ENCODE measurements at regions not wholly inside any gene's neighbourhood (a gene's known extent, or its start where the extent isn't known, plus 50 kb on each side); places are given as distances from the start of the nearest gene placed in this dataset.

DNA sequence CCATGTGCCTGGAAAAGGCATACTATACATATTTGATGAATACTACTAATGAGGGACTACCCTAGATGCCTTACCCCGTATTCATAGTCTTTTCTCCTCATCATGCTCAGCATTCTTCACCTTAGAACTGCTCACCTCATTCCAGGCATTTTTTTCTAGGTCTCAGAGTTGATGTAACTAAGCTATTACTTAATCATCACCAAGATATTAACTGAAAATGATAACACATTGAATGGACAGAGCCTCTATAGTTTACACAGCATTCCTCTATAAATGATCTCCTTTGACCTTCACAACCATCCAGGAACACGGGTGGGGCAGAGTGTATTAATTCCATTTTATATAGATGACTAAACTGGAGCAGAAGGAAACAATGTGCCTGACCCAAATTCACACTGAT lies 174.1 kb upstream of the DPH6 start:
- no peaks in the 10 kb centered on the region for H3K36me3 ChIP-seq (ENCODE audit: control insufficient read depth, insufficient read depth, low read length)
- no peak for DNase-seq (ENCODE audit: extremely low read depth, insufficient read length)
- no peak for TF ChIP-seq CTCF (IDR thresholded peaks at IDR 0.05; ENCODE audit: insufficient read depth, low read length, poor library complexity, severe bottlenecking)
- H3K27me3 ChIP-seq (replicated peaks; ENCODE audit: control insufficient read depth, insufficient read depth, low read length): no peaks in the 10 kb centered on the region
- H3K4me3 ChIP-seq (replicated peaks; ENCODE audit: low read depth, low read length): no peak overlapping the region

DNA sequence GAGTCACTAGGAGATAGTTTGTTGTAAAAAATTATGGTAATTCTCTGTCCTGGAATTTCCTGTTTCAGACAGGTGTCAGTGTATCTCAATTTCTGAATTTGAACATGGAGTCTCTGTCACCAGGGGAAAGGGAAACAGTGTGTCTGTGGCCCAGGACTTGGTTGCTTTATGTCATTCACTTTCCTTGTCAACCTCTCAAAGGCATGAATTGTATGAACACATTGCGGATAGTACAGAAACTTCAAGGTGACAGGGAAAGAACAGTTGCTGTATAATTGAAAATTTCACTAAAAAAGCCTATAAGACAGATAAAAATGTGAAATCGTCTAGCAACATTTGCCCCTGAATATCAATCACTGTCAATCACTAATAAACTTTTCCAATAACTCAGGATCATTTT lies 175.0 kb upstream of the DPH6 start:
- H3K27me3 ChIP-seq (replicated peaks; ENCODE audit: control insufficient read depth, insufficient read depth, low read length): no peaks in the 10 kb centered on the region
- no peak for DNase-seq (ENCODE audit: extremely low read depth, insufficient read length)
- no peak overlapping the region for H3K4me3 ChIP-seq (replicated peaks; ENCODE audit: low read depth, low read length)
- no peaks in the 10 kb centered on the region for H3K36me3 ChIP-seq (ENCODE audit: control insufficient read depth, insufficient read depth, low read length)
- no peak for TF ChIP-seq CTCF (IDR thresholded peaks at IDR 0.05; ENCODE audit: insufficient read depth, low read length, poor library complexity, severe bottlenecking)

- no peaks in the 10 kb centered on the region for H3K36me3 ChIP-seq (ENCODE audit: control insufficient read depth, insufficient read depth, low read length)
- no peak for DNase-seq (ENCODE audit: extremely low read depth, insufficient read length)
- no peak overlapping the region for H3K4me3 ChIP-seq (replicated peaks; ENCODE audit: low read depth, low read length)
- H3K27me3 ChIP-seq (replicated peaks; ENCODE audit: control insufficient read depth, insufficient read depth, low read length): no peaks in the 10 kb centered on the region
- no peak for TF ChIP-seq CTCF (IDR thresholded peaks at IDR 0.05; ENCODE audit: insufficient read depth, low read length, poor library complexity, severe bottlenecking)
Observed at GRCh38 chr15:35721751-35722150, 175.8 kb upstream of the DPH6 start.

DNA sequence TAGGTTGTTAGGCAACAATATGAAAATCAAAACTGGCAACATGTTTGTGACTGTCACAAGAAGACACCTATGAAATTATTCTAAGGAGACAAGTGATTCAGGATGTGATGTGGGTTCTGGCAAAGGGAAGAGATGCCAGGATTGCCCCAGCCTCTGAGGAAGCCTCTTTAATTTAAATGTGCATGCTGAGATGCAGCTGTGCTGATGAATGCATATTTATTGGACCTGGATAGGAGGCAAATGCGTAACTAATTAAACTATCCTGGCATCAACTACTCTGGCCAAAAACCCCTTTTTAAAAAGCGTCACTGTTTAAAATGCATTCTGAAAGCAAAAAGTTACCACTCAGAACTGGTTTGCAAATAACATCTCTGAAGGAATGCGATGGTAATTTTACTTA lies 176.5 kb upstream of the DPH6 start:
- no peak for TF ChIP-seq CTCF (IDR thresholded peaks at IDR 0.05; ENCODE audit: insufficient read depth, low read length, poor library complexity, severe bottlenecking)
- no peaks in the 10 kb centered on the region for H3K27me3 ChIP-seq (replicated peaks; ENCODE audit: control insufficient read depth, insufficient read depth, low read length)
- DNase-seq (ENCODE audit: extremely low read depth, insufficient read length): no peak
- H3K36me3 ChIP-seq (ENCODE audit: control insufficient read depth, insufficient read depth, low read length): no peaks in the 10 kb centered on the region
- H3K4me3 ChIP-seq (replicated peaks; ENCODE audit: low read depth, low read length): no peak overlapping the region

- Histone ChIP-seq H3K36me3 (ENCODE audit: control insufficient read depth, insufficient read depth, low read length) (no peaks in the 10 kb centered on the region), H3K27me3 (replicated peaks; ENCODE audit: control insufficient read depth, insufficient read depth, low read length) (no peaks in the 10 kb centered on the region), H3K4me3 (replicated peaks; ENCODE audit: low read depth, low read length) (no peak overlapping the region)
- TF ChIP-seq CTCF (IDR thresholded peaks at IDR 0.05; ENCODE audit: insufficient read depth, low read length, poor library complexity, severe bottlenecking): no peak
- DNase-seq (ENCODE audit: extremely low read depth, insufficient read length): no peak
Observed at GRCh38 chr15:35723120-35723847, 177.3 kb upstream of the DPH6 start.

DNA sequence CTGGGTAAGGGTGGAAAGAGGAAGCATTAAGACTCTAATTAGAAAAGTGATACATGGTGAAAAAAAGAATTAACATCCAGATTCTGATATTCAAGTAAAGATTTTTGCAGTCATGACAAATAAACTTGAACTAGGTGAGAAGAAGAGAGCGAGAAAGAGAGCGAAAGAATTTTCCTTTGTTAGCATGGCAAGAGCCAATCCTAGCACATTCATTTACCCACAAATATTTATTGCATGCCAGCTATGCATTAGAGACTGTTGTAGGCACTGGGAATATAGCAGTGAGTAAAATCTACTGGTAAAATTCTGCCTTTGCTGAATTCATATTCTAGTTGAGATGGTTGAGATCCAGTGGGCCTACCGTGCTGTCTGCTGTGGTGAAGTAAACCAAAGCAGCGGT lies 177.9 kb upstream of the DPH6 start:
- no peak for DNase-seq (ENCODE audit: extremely low read depth, insufficient read length)
- Histone ChIP-seq H3K36me3 (ENCODE audit: control insufficient read depth, insufficient read depth, low read length) (no peaks in the 10 kb centered on the region), H3K4me3 (replicated peaks; ENCODE audit: low read depth, low read length) (no peak overlapping the region), H3K27me3 (replicated peaks; ENCODE audit: control insufficient read depth, insufficient read depth, low read length) (no peaks in the 10 kb centered on the region)
- no peak for TF ChIP-seq CTCF (IDR thresholded peaks at IDR 0.05; ENCODE audit: insufficient read depth, low read length, poor library complexity, severe bottlenecking)
